ENCODE measurements at regions not wholly inside any gene's neighbourhood (a gene's known extent, or its start where the extent isn't known, plus 50 kb on each side); places are given as distances from the start of the nearest gene placed in this dataset.

GRCh38 chr2:18194161-18194560, 315.7 kb downstream of the KCNS3 start:
- Histone ChIP-seq H3K36me3 (ENCODE audit: control insufficient read depth in 4 of 4, insufficient read depth in 3 of 4, low read depth in 1 of 4, low read length in 3 of 4) (no peaks in the 10 kb centered on the region), H3K9me3 (ENCODE audit: control insufficient read depth in 4 of 4, low read length in 3 of 4) (no peaks in the 10 kb centered on the region), H3K4me1 (ENCODE audit: control insufficient read depth in 4 of 4, insufficient read depth in 4 of 4, low read length in 3 of 4) (no peaks in the 10 kb centered on the region), H3K27me3 (ENCODE audit: control insufficient read depth in 4 of 4, insufficient read depth in 4 of 4, low read length in 3 of 4) (no peaks in the 10 kb centered on the region), H3K4me3 (ENCODE audit: low read depth in 1 of 3, low read length in 3 of 3) (no peak overlapping the region), H3K27ac (ENCODE audit: low read depth in 1 of 2, low read length in 2 of 2) (no peak overlapping the region), H3K9ac (ENCODE audit: low read depth in 1 of 2, low read length in 2 of 2) (no peak overlapping the region)
- no peak for DNase-seq (ENCODE audit: low spot score)
- no peak for TF ChIP-seq SP1 (IDR thresholded peaks at IDR 0.05)
- TF ChIP-seq EGR1 (IDR thresholded peaks at IDR 0.05; ENCODE audit: low read depth in 2 of 2), result no peak
- no peak for TF ChIP-seq NR2F2 (IDR thresholded peaks at IDR 0.05)
- TF ChIP-seq RAD21 (IDR thresholded peaks at IDR 0.05), result no peak
- TF ChIP-seq GABPA (IDR thresholded peaks at IDR 0.05 in 1 of 2, conservative IDR thresholded peaks at IDR 0.05 in 1 of 2), result no peak
- TF ChIP-seq CTCF (IDR thresholded peaks at IDR 0.05; ENCODE audit: low read depth, low read length, missing input control), result no peak
- no peak for TF ChIP-seq JUND (IDR thresholded peaks at IDR 0.05)
- no peak for TF ChIP-seq YY1 (IDR thresholded peaks at IDR 0.05)
- no peak for TF ChIP-seq FOXA1 (IDR thresholded peaks at IDR 0.05)
- no peak for TF ChIP-seq ZBTB33 (IDR thresholded peaks at IDR 0.05)
- no peak for TF ChIP-seq MAX (IDR thresholded peaks at IDR 0.05)
- TF ChIP-seq REST (IDR thresholded peaks at IDR 0.05), result no peak
- TF ChIP-seq HNF4G (IDR thresholded peaks at IDR 0.05), result no peak
- TF ChIP-seq HNF4A (conservative IDR thresholded peaks at IDR 0.05), result no peak
- TF ChIP-seq TAF1 (conservative IDR thresholded peaks at IDR 0.05), result no peak
- no peak for TF ChIP-seq RXRA (IDR thresholded peaks at IDR 0.05)
- TF ChIP-seq ATF3 (IDR thresholded peaks at IDR 0.05), result no peak
- 92% methylated on average over 1 of the region's 1 CpG for WGBS

Data from liver (tissue), 8 donors.